PFSK-1 (cell line): ENCODE measurements at regions not wholly inside any gene's neighbourhood (a gene's known extent, or its start where the extent isn't known, plus 50 kb on each side); places are given as distances from the start of the nearest gene placed in this dataset.

ENCODE experiments used
- FOXP2 ChIP-seq: optimal IDR thresholded peaks from 2 replicates; pipeline ENCODE3; 2011; ENCODE audit warnings: borderline replicate concordance, control low read depth, inconsistent platforms; ENCODE audit not compliant: insufficient read depth; ENCODE audit errors: extremely low read length, extremely low read depth
- POLR2AphosphoS5 ChIP-seq: IDR thresholded peaks from 2 replicates; pipeline ENCODE4 v1.6.1; 2012; ENCODE audit warnings: low read depth, mild to moderate bottlenecking, control low read depth, low read length, moderate library complexity
- REST ChIP-seq, 2 experiments: IDR thresholded peaks; 2 replicates each; pipeline versions ENCODE4 v1.6.1 to v1.8.0; 2011 to 2012; ENCODE audit warnings: low read depth in 2 of 2, low read length in 2 of 2, control low read depth in 1 of 2, inconsistent platforms in 1 of 2, mild to moderate bottlenecking in 1 of 2, moderate library complexity in 1 of 2; ENCODE audit not compliant: insufficient read depth in 1 of 2
- SIN3A ChIP-seq: IDR thresholded peaks from 2 replicates; pipeline ENCODE4 v1.6.1; 2012; ENCODE audit warnings: mild to moderate bottlenecking, low read length, moderate library complexity, borderline replicate concordance; ENCODE audit not compliant: insufficient read depth
- TAF1 ChIP-seq: IDR thresholded peaks from 2 replicates; pipeline ENCODE4 v1.6.1; 2012; ENCODE audit warnings: low read length, control low read depth, borderline replicate concordance; ENCODE audit not compliant: insufficient read depth

GRCh38 chr9:89721971-89722530 lies 117.2 kb downstream of the GADD45G start:
- no peak for TF ChIP-seq TAF1
- TF ChIP-seq FOXP2: no peak
- TF ChIP-seq REST (IDR thresholded peaks at IDR 0.05; ENCODE audit: insufficient read depth in 1 of 2, low read depth in 2 of 2, low read length in 2 of 2): no peak
- no peak for TF ChIP-seq SIN3A
- TF ChIP-seq POLR2AphosphoS5: no peak

- TF ChIP-seq FOXP2 (no peak), SIN3A (no peak)
Observed at GRCh38 chr9:89722712-89723111, 117.9 kb downstream of the GADD45G start.

- TF ChIP-seq POLR2AphosphoS5 (no peak), FOXP2 (no peak), TAF1 (no peak), REST (IDR thresholded peaks at IDR 0.05; ENCODE audit: insufficient read depth in 1 of 2, low read depth in 2 of 2, low read length in 2 of 2) (no peak), SIN3A (no peak)
Observed at GRCh38 chr9:89723469-89724100, 118.8 kb downstream of the GADD45G start.

GRCh38 chr9:89724659-89725058 lies 119.8 kb downstream of the GADD45G start:
- TF ChIP-seq TAF1: no peak
- TF ChIP-seq SIN3A: no peak
- TF ChIP-seq REST (IDR thresholded peaks at IDR 0.05; ENCODE audit: insufficient read depth in 1 of 2, low read depth in 2 of 2, low read length in 2 of 2): no peak
- TF ChIP-seq POLR2AphosphoS5: no peak
- TF ChIP-seq FOXP2: no peak

DNA sequence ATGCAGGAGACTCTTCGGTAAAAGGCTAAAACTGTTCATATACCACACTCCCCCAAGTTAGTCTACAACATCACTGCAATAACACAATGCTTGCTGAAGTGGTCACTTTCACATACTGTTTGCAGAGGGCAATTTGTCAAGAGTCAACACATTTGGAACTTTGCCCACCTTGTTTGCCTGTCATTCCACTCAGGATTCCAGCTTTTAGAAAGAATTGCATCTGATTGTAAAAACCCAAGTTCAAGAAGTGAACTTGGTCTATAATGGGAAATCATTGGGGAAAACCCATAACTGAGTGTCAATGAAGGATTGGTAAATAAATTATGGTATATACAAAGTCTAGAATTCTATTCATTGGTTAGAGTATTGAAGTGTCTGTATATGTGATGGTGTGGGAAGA lies 120.5 kb downstream of the GADD45G start:
- no peak for TF ChIP-seq POLR2AphosphoS5

- TF ChIP-seq REST (IDR thresholded peaks at IDR 0.05; ENCODE audit: insufficient read depth in 1 of 2, low read depth in 2 of 2, low read length in 2 of 2): no peak
- no peak for TF ChIP-seq TAF1
- TF ChIP-seq SIN3A: no peak
- TF ChIP-seq POLR2AphosphoS5: no peak
- no peak for TF ChIP-seq FOXP2
Observed at GRCh38 chr9:89729954-89730530, 125.2 kb downstream of the GADD45G start.
